SKM-1 (cell line): ENCODE measurements at regions not wholly inside any gene's neighbourhood (a gene's known extent, or its start where the extent isn't known, plus 50 kb on each side); places are given as distances from the start of the nearest gene placed in this dataset.

Experiments used
- DNase-seq: peaks from one replicate; lab custom pipeline; 2025; ENCODE audit not compliant: unreplicated experiment; lab: John Stamatoyannopoulos, UW

DNA sequence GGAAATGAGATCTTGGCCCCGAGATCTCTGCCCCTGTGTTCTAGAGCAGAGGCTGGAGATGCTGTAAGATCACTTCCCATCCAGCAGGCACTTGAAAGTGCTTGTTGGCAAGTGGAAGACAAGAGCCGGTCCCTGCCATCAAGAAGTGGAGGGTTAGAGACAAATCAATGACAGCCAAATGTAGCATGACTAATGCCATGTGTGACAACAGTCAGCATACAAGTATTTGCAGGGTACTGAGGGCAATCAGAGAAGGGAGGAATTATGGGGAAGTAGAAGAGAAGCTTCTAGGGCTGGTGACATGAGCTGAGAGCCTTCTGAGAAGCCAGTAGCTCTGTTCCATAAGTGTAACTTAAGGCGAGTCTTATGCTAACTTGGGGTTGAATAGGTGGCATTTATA lies 58.6 kb downstream of the TMEM17 start:
- no peak for DNase-seq

DNA sequence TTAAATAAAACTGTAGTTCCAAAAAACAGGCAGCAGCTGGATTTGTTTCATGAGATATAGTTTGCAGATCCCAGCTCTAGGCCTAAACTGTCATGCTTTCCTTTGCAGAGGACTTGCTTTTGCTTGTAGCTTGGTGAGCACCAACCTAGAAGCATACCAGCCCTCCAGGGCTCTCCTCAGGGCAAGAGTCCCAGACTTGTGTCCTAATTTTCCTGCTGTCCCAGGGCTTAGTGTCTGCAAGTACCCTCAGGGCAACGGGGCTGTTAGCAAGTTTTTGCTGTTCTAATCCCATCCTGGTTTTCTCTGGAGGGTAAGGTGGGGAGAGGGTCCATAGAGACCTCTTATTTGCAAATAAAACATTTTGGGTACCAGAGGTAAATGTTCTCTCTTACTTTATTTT lies 59.5 kb downstream of the TMEM17 start:
- no peak for DNase-seq

DNA sequence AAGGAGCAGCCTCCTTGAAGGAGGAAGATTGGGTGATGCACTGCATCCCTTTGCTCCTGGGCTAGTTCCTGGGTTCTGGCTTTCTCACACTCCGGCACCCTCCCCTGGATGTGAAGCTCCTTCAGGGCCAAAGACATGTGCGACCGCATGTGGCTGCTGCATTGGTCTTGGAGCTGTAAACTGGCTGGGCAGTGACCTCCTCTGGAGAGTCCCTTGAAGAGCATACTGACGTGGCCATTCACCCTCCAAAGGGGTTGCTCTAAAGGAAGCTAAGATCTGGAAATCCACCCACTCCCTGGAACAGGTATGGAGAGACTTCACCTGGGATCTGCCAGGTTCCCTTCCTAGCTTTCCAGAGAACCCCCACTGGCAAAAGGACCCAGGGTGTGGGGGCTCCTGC lies 62.1 kb downstream of the TMEM17 start:
- DNase-seq: no peak

DNA sequence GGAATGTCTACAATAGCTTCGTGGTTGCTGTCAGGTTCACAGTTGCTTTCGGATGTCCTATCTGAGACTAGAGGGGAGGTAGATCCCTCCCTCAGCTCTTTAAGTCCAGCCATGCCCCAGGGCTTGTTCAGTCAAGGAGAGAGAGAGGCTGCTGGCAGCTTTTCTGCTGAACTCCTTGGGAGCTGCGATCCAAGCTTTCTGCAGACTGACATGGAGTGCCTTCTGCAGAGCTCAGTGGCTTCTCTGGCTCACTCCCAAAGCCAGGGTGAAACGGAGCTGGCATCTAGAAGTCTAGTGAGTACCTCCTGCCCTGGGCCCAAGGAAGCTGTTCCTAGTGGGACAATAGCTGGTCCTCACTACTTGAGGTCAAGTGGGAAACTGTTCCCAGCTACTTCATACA lies 62.5 kb downstream of the TMEM17 start:
- no peak for DNase-seq

DNA sequence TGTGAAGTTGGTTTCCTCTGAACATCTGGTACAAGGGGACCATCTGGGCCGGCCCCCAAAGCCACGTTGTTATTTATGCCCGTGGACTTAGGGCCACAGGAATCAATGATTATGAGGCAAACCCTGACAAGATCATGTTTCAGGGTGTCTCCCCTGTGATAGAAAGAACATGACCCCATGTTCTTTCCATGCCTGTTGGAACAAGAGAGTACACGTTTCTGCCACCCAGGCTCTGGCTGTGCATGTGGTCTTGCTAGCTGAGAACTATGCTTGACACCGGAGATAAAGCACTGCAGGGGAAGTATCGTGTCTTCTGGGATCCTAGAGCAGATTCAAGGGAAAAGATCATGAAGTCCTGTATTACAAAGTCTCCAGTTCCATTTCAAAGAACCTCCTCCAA lies 64.2 kb downstream of the TMEM17 start:
- no peak for DNase-seq

DNA sequence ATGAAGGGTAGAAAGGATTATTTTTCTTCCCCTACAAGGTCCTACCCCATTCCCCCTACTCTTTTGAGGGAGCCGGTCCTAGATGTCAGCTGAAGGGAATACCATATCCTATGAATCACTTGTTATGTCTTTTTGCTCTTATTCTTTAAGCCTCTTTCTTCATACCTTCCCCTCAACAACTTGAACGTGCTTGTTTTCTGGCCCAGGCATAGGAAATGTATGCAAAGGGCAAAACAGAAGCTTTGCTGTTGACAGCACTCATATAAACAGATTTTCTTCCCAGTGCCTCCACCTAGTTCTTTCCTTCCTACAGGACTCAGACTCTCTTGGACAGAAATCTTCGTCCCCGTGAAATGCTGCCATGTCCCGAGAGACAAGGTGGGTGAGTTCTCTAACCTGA lies 64.6 kb downstream of the TMEM17 start:
- no peak for DNase-seq

DNA sequence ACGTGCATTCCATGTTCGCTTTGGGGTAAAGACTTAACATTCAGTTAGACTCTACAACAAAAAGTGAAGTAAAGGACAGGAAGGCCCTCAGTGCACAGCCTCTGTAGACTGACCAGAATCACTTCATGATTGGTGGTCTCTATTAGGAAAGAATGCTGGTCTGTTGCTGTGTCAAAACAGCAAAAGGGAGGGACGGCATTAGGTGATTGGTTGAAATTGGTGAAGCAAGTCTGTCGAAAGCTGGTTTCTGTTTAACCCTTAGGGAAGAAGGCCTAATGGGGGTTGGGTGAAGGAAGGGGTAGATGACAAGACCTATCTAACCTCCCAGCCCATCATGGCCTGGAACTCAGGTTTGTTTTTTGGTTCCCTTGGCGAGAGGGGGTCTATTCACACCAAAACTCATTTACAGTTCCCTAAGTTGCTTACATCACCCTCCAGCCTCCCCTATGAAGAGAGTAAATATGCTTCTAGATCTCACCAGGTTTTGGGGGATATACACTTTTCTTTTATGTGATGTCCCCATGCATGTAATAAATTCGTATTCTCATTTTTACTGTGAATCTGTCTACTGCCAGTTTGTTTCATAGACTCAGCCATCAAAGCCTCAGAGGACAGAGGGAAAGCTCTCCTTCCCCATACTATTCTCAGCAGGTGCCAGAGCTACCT lies 65.6 kb downstream of the TMEM17 start:
- no peak for DNase-seq

DNA sequence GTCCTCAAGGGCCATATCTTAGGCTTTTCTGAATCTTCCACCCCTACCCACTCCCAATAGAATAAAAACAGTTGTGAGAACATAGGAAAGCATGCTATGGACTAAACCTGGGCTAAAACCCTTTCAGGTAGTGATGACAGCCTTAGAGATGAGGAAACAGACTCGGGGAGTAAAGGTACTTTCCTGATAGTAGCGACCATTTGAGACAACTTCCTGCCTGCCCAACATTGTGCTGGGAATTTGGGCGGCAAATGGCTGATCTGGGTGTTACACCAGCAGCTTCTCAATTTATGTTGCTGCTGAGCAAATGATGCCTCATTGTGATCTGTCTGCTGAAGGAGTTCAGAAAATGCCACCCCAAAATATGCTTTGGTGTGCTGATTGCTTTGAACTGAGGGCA lies 66.6 kb downstream of the TMEM17 start:
- DNase-seq: no peak

DNA sequence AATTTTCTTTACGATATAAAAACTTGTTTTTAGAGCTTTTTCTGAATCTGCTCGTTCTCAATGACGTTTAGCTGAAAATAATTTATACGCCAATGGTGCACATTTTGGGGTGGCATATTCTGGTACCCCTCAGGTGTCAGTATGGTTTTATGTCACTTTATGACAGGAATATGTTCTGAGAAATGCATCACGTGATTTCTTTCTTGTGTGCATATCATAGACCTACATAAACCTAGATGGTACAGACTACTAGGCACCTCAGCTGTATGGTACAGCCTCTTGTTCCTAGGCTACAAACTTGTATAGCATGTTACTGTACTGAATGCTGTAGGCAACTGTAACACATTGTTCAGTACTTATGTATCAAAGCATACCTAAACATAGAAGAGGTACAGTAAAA lies 68.2 kb downstream of the TMEM17 start:
- no peak for DNase-seq

DNA sequence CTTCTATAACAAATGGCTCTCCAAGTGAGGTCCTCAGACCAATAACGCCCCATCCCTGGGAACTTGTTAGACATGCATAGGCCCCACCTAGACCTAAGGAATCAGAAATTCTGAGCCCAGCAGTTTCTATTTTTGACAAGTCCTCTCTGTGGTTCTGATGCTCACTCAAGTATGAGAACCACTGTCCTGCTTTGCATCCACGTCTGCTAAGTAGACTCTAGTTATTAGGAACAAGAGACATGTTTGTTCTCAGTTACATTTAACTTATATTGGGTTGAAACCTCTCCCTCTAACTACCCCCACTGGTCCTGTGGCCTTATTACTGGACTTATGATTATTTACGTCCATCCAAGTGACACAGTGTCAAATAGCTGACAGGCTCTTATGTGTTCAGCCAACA lies 70.3 kb downstream of the TMEM17 start:
- no peak for DNase-seq

DNA sequence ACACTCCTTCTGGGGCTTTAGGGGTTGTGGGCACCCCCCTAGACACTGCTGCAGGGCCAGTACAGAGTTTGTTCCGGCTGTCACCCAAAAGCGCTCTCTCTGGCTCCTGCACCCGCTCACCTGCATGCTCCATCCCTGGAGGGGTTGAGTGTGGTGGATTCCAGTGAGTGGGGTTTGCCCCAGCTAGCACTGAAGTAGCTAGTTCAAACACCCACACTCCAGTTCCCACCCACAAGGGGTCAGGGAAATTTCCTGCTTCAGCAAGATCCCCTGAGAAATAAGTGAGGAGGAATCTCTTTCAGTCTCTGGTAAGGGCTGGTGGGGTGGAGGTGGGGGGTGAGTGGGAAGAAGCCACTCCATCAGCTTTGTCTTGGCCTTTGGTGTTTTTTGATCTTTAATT lies 73.6 kb downstream of the TMEM17 start:
- no peak for DNase-seq

DNA sequence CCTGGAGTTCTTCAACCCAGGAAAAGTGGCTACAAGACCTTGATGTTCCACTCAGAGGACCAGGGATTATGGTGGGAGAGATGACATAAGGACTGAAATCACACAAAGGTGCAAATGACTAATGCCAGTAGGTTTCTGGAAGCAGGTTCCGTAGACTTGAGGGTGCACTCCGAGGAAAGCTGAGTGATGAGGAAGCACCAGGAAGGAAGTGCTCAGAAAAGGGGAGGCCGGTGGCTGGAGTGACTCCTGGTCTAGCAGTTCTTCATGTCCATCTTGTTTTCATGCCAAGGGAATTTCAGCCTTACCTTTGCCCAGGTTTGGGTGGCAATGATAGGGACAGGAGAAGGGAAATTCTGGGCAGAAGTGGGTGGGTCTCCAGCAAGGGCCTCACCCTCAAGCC lies 74.5 kb downstream of the TMEM17 start:
- DNase-seq: no peak

DNA sequence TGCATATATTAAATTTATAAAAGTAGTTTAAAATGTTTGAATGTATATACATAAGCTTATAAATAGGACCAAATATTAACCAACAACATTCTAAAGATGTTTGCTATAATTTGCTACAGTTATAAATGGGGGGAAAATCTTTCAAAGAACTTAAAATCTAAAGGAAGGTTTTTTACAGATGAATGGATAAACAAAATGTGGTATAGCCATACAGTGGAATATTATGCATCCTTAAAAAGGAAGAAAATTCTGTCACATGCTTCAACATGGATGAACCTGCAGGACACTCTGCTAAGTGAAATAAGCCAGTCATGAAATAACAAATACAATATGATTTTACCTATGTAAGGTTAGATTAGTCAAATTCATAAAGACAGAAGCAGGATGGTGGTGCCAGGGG lies 75.8 kb downstream of the TMEM17 start:
- no peak for DNase-seq

DNA sequence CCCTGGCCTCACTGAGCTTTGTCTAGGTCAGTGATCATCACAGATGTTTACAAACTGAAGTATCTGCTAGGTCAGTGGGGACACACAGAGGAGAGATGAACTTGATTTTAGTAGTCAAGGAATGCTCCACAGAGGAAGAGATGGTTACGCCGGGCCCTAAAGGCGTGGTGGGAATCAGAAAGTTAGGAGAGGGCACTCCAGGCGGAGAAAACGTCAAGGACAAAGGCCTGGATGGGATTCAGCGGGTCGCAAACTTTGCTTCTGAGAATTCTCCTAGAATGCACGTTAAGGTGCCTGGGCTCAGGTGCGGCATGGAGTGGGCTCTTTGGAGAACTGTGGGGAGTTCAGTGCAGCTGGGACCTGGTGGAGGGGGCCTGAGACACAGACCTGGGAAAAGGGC lies 78.8 kb downstream of the TMEM17 start:
- no peak for DNase-seq

DNA sequence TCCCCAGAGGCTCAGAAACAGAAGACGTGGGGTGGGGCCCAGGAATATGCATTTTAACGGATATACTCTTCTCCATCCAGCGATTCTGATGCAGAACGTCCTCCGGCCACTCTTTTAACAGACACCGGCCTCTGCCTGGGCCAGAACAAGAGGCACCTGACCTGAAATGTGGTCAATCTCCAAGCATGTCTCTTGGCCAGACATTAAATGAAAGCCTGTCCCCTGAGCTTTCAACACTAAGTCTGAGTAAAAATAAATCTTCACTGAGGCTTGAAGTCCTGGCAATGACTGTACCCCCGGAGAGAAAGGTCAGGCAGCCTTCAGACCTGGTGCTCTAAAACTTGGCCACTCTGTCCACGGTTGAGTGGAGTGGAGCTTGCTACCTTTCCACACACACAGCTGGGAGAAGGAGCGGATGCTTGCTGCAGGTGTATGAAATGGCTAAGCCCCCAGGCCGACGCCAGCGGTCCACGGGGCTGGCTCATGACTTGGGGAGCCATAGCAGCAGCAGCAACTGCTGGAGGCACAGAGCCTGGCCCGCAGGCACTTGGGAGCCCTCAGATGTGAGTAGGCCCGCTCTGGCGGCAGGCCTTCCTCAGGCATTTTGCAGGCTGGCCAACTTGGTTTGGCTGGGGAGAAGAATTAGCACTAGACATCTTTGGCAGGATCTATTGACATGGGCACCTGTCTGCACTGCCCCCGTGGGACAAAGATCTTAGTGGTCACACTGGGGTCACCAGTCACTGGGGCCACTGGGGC lies 79.7 kb downstream of the TMEM17 start:
- DNase-seq: no peak

DNA sequence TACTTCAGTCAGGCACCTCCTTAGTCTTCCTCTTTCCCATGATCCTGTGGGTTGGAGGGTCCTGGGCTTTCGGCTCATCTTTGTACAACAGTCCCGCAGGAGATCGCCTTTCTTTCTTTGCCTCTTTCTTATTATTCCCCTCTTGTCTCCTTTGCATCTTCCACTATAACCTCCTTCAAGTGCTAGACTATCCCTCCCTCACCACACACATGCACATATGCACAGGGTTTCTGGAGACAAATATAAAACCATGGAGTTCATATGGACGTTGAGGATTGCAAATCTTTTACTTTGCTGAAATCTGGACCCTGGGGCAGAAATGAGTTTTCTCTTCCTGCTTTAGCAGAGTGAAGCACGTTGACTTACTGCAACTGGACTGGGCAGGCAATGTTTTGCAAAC lies 80.3 kb downstream of the TMEM17 start:
- no peak for DNase-seq

DNA sequence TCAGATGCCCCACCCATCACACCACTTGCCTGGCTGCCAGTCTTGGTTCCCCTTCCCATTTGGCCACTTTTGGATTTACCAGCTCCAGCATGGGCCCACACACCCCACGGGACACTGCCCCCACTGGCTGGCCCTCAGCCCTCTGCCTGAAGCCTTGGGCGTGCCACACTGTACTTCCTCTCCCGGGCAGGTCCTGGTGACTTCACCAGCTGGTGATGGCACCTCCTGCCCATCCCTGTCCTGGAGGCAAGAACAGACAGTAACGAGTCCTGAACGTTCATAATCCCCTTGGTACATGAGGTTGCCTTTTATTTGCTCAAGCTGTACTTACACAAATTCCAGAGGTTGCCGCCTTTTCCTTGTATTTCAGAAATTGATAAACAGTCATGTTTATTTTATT lies 81.1 kb downstream of the TMEM17 start:
- no peak for DNase-seq

DNA sequence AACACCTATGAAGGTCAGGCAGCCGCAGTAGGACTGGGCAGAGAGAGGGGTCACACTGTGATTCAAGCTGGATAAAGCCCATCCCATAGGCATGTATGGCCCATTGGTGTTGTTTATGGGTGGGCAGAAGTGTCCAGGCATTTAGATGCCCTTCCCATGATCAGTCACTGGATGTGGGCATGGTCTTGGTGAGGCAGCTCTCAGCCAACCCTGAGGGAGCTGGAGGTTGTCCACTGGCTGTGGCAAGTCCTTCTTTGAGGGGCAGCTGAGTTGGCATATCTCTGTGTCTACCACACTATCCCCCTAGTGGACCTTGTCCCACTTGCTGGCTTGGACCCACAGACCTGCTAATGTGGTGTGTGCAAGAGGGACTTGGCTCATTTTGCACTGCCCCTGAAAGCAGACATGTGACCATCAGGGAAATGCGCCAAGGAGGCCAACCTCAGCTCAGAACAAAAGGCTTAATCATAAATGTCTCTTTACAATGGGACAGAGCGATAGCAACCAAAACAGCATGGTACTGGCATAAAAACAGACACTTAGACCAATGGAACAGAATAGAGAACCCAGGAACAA lies 82.0 kb downstream of the TMEM17 start:
- no peak for DNase-seq

DNA sequence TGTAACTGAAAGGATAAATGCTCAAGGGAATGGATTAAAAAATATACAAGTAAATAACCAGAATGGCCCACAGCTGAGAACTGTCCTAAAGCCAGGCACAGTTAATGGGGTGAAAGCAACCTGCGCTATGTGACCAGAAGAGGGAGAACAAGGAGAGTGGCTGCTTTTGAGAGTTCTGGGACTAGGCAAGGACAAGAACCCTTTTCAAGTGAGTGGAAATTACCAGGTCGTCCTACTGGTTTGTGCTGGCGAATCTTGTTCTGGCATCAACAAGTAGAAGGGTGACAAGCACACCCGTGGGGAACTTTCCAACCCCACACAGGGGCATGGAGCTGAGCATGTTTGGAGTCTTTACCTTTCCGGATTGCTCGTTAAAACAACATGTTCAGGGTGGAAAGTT lies 82.8 kb downstream of the TMEM17 start:
- no peak for DNase-seq

DNA sequence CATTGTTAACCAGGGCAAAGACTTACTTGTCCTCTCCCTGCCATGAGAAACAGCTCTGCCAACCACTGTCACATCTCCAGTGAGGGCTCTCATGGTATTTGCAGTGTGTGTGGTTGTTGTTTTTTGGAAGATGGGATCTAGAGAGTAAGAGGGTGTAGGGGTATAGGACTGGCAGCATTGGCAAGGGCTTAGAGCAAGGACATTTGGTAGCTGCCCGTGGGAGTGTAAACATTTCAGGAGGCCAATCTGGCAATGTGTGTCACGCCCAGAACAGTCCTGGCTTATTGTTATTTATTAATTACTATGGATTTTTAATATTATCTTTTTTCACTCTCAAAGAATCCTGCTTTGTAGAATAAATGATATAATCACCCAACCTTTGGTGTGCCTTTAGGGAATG lies 90.5 kb downstream of the TMEM17 start:
- no peak for DNase-seq

DNA sequence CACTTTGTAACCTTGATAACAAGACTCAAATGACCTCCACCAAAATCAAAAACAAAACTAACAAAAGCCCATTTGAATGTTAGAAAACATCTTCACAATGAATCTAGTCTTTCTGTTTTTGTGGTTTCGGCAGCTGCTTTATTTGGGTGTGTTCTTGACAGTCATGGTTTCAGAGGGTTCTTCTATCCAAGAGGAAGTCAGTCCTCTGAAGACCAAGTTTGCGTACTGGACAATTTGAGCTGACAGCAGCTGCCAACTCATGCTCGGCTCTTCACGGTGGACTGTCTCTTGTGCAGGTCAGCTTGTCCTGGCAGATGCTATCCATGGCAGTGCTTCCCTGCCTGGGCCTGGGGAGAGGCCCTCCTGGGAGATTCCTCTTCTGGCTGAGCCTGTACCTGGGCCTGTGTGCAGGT lies 91.0 kb downstream of the TMEM17 start:
- no peak for DNase-seq

DNA sequence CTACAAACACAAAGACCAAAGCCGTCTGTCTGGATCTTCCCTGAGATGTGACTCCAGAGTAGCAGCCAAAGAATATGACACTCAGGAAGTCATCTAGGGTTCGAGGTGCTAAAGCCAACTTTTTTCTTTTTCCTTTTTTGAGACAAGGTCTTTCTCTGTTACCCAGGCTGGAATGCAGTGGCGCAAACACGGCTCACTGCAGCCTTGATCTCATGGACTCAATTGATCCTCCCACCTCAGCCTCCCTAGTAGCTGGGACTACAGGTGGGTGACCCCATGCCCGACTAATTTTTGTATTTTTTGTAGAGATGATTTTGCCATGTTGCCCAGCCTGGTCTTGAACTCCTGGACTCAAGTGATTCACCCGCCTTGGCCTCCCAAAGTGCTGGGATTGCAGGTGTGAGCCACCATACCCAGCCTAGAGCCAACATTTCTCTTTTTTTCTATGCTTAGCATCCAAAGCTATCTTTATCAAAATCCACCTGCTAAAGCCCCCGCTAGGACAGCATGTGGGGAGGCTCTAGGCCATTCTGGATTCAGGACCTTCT lies 92.8 kb downstream of the TMEM17 start:
- DNase-seq: no peak
